H9 (cell line): ENCODE measurements at regions not wholly inside any gene's neighbourhood (a gene's known extent, or its start where the extent isn't known, plus 50 kb on each side); places are given as distances from the start of the nearest gene placed in this dataset.

Source experiments
- DNase-seq: peaks from one replicate; pipeline ENCODE4 v3.0.0-alpha.2; 2017
- H2AFZ ChIP-seq: one replicate; pipeline ENCODE4 v1.6.1; 2013; ENCODE audit warnings: mild to moderate bottlenecking, low read length, control low read depth, moderate library complexity
- H2AK5ac ChIP-seq: 2 replicates; pipeline ENCODE4 v1.6.1; 2013; ENCODE audit warnings: low read length, control low read depth, mixed read lengths; ENCODE audit not compliant: insufficient read length
- H2BK120ac ChIP-seq: one replicate; pipeline ENCODE4 v1.6.1; 2013; ENCODE audit warnings: low read depth, mild to moderate bottlenecking, low read length, control low read depth, inconsistent platforms; ENCODE audit not compliant: poor library complexity, severe bottlenecking
- H2BK12ac ChIP-seq: 2 replicates; pipeline ENCODE4 v1.6.1; 2013; ENCODE audit warnings: low read length, control low read depth, mixed read lengths, low read depth; ENCODE audit not compliant: insufficient read length
- H2BK15ac ChIP-seq: 2 replicates; pipeline ENCODE4 v1.6.1; 2013; ENCODE audit warnings: low read depth, low read length, control low read depth
- H2BK20ac ChIP-seq: one replicate; pipeline ENCODE4 v1.6.1; 2013; ENCODE audit warnings: low read depth, mild to moderate bottlenecking, low read length, control low read depth, inconsistent platforms; ENCODE audit not compliant: poor library complexity, severe bottlenecking
- H2BK5ac ChIP-seq: 2 replicates; pipeline ENCODE4 v1.6.1; 2013; ENCODE audit warnings: low read length, control low read depth, mixed read lengths; ENCODE audit not compliant: insufficient read length
- H3K14ac ChIP-seq: 2 replicates; pipeline ENCODE4 v1.6.1; 2013; ENCODE audit warnings: low read length, control low read depth; ENCODE audit not compliant: insufficient read depth
- H3K18ac ChIP-seq: 2 replicates; pipeline ENCODE4 v1.6.1; 2013; ENCODE audit warnings: low read depth, mild to moderate bottlenecking, mixed read lengths, low read length, control low read depth; ENCODE audit not compliant: insufficient read length
- H3K23ac ChIP-seq: 2 replicates; pipeline ENCODE4 v1.6.1; 2013; ENCODE audit warnings: low read length, control low read depth, mixed read lengths, low read depth; ENCODE audit not compliant: insufficient read length
- H3K23me2 ChIP-seq: 2 replicates; pipeline ENCODE4 v1.6.1; 2013; ENCODE audit warnings: low read depth, mild to moderate bottlenecking, mixed read lengths, low read length, control low read depth; ENCODE audit not compliant: insufficient read length, poor library complexity, severe bottlenecking
- H3K27ac ChIP-seq: 2 replicates; pipeline ENCODE4 v1.5.1; 2013; ENCODE audit warnings: low read length, control low read depth, mixed read lengths, low read depth; ENCODE audit not compliant: insufficient read length
- H3K27me3 ChIP-seq: 2 replicates; pipeline ENCODE4 v1.6.1; 2013; ENCODE audit warnings: low read length, control low read depth, inconsistent platforms; ENCODE audit not compliant: insufficient read depth
- H3K4ac ChIP-seq: 2 replicates; pipeline ENCODE4 v1.6.1; 2013; ENCODE audit warnings: low read depth, mild to moderate bottlenecking, control low read depth, inconsistent platforms, low read length, moderate library complexity
- H3K4me1 ChIP-seq: 2 replicates; pipeline ENCODE4 v1.6.1; 2013; ENCODE audit warnings: low read length, control low read depth, inconsistent platforms; ENCODE audit not compliant: insufficient read depth
- H3K4me2 ChIP-seq: 2 replicates; pipeline ENCODE4 v1.6.1; 2013; ENCODE audit warnings: low read length, control low read depth, mixed read lengths; ENCODE audit not compliant: insufficient read length, insufficient read depth
- H3K56ac ChIP-seq: 2 replicates; pipeline ENCODE4 v1.6.1; 2013; ENCODE audit warnings: low read depth, mild to moderate bottlenecking, mixed read lengths, low read length, control low read depth; ENCODE audit not compliant: insufficient read length
- H3K79me1 ChIP-seq: 2 replicates; pipeline ENCODE4 v1.6.1; 2013; ENCODE audit warnings: low read depth, mild to moderate bottlenecking, moderate library complexity, low read length, control low read depth, inconsistent platforms; ENCODE audit not compliant: insufficient read depth, poor library complexity, severe bottlenecking
- H3K79me2 ChIP-seq: 2 replicates; pipeline ENCODE4 v1.6.1; 2013; ENCODE audit warnings: low read length, control low read depth, inconsistent platforms; ENCODE audit not compliant: insufficient read depth
- H3K9ac ChIP-seq: 2 replicates; pipeline ENCODE4 v1.6.1; 2013; ENCODE audit warnings: low read length, control low read depth, mixed read lengths; ENCODE audit not compliant: insufficient read length; ENCODE audit errors: extremely low read depth
- H3K9me3 ChIP-seq: one replicate; pipeline ENCODE4 v1.6.1; 2013; ENCODE audit warnings: low read depth, low read length, inconsistent platforms; ENCODE audit not compliant: control insufficient read depth
- H3T11ph ChIP-seq: one replicate; pipeline ENCODE4 v1.6.1; 2013; ENCODE audit warnings: mild to moderate bottlenecking, low read length, control low read depth, inconsistent platforms
- H4K20me1 ChIP-seq: one replicate; pipeline ENCODE4 v1.6.1; 2013; ENCODE audit not compliant: control insufficient read depth, insufficient read length, insufficient read depth
- H4K5ac ChIP-seq: 2 replicates; pipeline ENCODE4 v1.6.1; 2013; ENCODE audit warnings: low read depth, mild to moderate bottlenecking, mixed read lengths, low read length, control low read depth; ENCODE audit not compliant: insufficient read length
- H4K8ac ChIP-seq: replicated peaks from 2 replicates; pipeline ENCODE4 v1.6.1; 2013; ENCODE audit warnings: low read length, control low read depth, mixed read lengths, low read depth; ENCODE audit not compliant: insufficient read length
- H4K91ac ChIP-seq: 2 replicates; pipeline ENCODE4 v1.6.1; 2013; ENCODE audit warnings: low read depth, mild to moderate bottlenecking, moderate library complexity, mixed read lengths, low read length, control low read depth; ENCODE audit not compliant: insufficient read length
- H3K27ac Mint-ChIP-seq, 3 experiments: 2 replicates in 2 of 3; 3 replicates in 1 of 3; pipeline ENCODE4 v1.8.0; 2020 to 2021; ENCODE audit warnings: mixed read lengths in 3 of 3, mild to moderate bottlenecking in 1 of 3, moderate library complexity in 1 of 3
- H3K27me3 Mint-ChIP-seq: 2 replicates; pipeline ENCODE4 v1.8.0; 2021; ENCODE audit warnings: low read depth, mild to moderate bottlenecking, moderate library complexity, mixed read lengths
- H3K36me3 Mint-ChIP-seq, 3 experiments: 2 replicates in 2 of 3; 3 replicates in 1 of 3; pipeline ENCODE4 v1.8.0; 2020 to 2021; ENCODE audit warnings: low read depth in 3 of 3, mixed read lengths in 3 of 3; ENCODE audit not compliant: insufficient read depth in 1 of 3
- H3K4me1 Mint-ChIP-seq, 2 experiments: 2 replicates each; pipeline ENCODE4 v1.8.0; 2020; ENCODE audit warnings: mixed read lengths in 2 of 2
- H3K4me3 Mint-ChIP-seq, 2 experiments: 2 replicates in 1 of 2; 3 replicates in 1 of 2; pipeline ENCODE4 v1.8.0; 2020 to 2021; ENCODE audit warnings: mild to moderate bottlenecking in 2 of 2, mixed read lengths in 2 of 2, moderate library complexity in 1 of 2
- H3K9me3 Mint-ChIP-seq, 2 experiments: 2 replicates in 1 of 2; 3 replicates in 1 of 2; pipeline ENCODE4 v1.8.0; 2020; ENCODE audit warnings: mild to moderate bottlenecking in 2 of 2, mixed read lengths in 2 of 2, moderate library complexity in 1 of 2
- WGBS: extraction: QIAGEN DNeasy Blood & Tissue Kit; methylation state at CpG from one replicate; pipeline ENCODE4 v1.1.7; 2013; ENCODE audit warnings: missing lambda C conversion rate, low lambda C conversion rate, mixed read lengths; ENCODE audit not compliant: insufficient read length; ENCODE audit errors: extremely low coverage; 5-methylcytosine and 5-hydroxymethylcytosine counted together
- TF ChIP-seq, protein P1 (sequence below): fragments of 200-600 bp; sonication (generic); conservative IDR thresholded peaks from 3 replicates; pipeline ENCODE4 v1.8.0; 2021; ENCODE audit warnings: antibody characterized with exemption, mild to moderate bottlenecking

DNA sequence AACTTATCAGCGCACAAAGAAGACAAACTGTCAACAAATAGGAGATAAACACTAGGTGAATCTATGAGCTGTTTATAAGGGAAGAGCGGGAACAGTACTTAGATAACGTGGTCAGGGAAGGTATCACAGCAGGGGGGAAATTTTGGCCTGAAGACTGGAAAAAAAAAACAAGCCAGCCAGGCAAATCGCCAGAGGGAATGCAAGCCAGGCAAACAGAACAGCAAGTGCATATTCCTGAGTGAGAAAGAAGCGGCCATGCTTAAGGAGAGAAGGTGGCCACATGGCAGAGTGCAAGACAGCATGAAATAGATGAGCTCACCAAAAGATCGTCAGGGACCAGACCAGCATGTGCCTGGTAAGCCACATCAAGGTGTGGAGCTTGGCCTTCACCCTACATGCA lies 466.5 kb upstream of the ARID1B start:
- Histone ChIP-seq H3K27ac (no peak overlapping the region), H3K4me2 (no peak overlapping the region), H3K56ac (no peak overlapping the region), H4K8ac (no peak overlapping the region), H3K9ac (no peak overlapping the region), H3K23me2 (no peaks in the 10 kb centered on the region), H3K18ac (no peak overlapping the region), H3K79me1 (no peaks in the 10 kb centered on the region), H2BK120ac (no peak overlapping the region), H2AK5ac (no peak overlapping the region), H2BK20ac (no peak overlapping the region), H3K4me1 (no peaks in the 10 kb centered on the region), H4K91ac (no peak overlapping the region), H4K20me1 (no peaks in the 10 kb centered on the region), H3K9me3 (no peaks in the 10 kb centered on the region), H3K23ac (no peak overlapping the region), H2AFZ (no peak overlapping the region), H3T11ph (no peak overlapping the region), H2BK15ac (no peak overlapping the region), H3K79me2 (no peaks in the 10 kb centered on the region), H4K5ac (no peak overlapping the region), H2BK5ac (no peak overlapping the region), H3K27me3 (no peaks in the 10 kb centered on the region), H2BK12ac (no peak overlapping the region), H3K14ac (no peak overlapping the region), H3K4ac (no peak overlapping the region)
- Mint-ChIP-seq H3K4me3 (no peak overlapping the region), H3K4me1 (peaks cover 12 to 14% of the 10 kb centered on the region in 2 experiments), H3K36me3 (no peaks in the 10 kb centered on the region), H3K27me3 (no peaks in the 10 kb centered on the region; the same call in 1 of the 2 replicates), H3K27ac (no peak overlapping the region), H3K9me3 (no peaks in the 10 kb centered on the region; a peak in 1 of 5 replicates)
- no peak for DNase-seq
- WGBS = no CpG with 5 or more reads among the region's 6 CpGs
- TF ChIP-seq, protein P1, sequence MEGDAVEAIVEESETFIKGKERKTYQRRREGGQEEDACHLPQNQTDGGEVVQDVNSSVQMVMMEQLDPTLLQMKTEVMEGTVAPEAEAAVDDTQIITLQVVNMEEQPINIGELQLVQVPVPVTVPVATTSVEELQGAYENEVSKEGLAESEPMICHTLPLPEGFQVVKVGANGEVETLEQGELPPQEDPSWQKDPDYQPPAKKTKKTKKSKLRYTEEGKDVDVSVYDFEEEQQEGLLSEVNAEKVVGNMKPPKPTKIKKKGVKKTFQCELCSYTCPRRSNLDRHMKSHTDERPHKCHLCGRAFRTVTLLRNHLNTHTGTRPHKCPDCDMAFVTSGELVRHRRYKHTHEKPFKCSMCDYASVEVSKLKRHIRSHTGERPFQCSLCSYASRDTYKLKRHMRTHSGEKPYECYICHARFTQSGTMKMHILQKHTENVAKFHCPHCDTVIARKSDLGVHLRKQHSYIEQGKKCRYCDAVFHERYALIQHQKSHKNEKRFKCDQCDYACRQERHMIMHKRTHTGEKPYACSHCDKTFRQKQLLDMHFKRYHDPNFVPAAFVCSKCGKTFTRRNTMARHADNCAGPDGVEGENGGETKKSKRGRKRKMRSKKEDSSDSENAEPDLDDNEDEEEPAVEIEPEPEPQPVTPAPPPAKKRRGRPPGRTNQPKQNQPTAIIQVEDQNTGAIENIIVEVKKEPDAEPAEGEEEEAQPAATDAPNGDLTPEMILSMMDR = no peak
